ENCODE measurements at regions not wholly inside any gene's neighbourhood (a gene's known extent, or its start where the extent isn't known, plus 50 kb on each side); places are given as distances from the start of the nearest gene placed in this dataset.

GRCh38 chr20:11013801-11014200 lies 340.0 kb upstream of the JAG1 start:
- no peak overlapping the region for H3K4me3 Mint-ChIP-seq
- Histone ChIP-seq H3K27me3 (no peaks in the 10 kb centered on the region), H4K20me1 (ENCODE audit: low read depth) (no peaks in the 10 kb centered on the region), H3K9ac (no peak overlapping the region), H3K4me3 (no peak overlapping the region), H3K36me3 (no peaks in the 10 kb centered on the region), H3K9me3 (ENCODE audit: low read depth) (no peaks in the 10 kb centered on the region), H3K79me2 (ENCODE audit: low read depth) (no peaks in the 10 kb centered on the region), H3F3A (ENCODE audit: low read depth) (no peaks in the 10 kb centered on the region), H3K4me1 (no peaks in the 10 kb centered on the region), H2AFZ (replicated peaks) (no peak overlapping the region), H3K4me2 (no peak overlapping the region), H3K27ac (no peak overlapping the region)
- H3K4me1 Mint-ChIP-seq = peaks cover 3% of the 10 kb centered on the region
- no peak for TF ChIP-seq EZH2phosphoT487 (IDR thresholded peaks at IDR 0.05)
- TF ChIP-seq EZH2 (IDR thresholded peaks at IDR 0.05) = no peak
- TF ChIP-seq CTCF (IDR thresholded peaks at IDR 0.05) = no peak
- H3K36me3 Mint-ChIP-seq = no peaks in the 10 kb centered on the region
- DNase-seq (ENCODE audit: low spot score) = no peak
- no peaks in the 10 kb centered on the region for H3K27me3 Mint-ChIP-seq (ENCODE audit: insufficient read depth, low read depth)
- H3K9me3 Mint-ChIP-seq = no peaks in the 10 kb centered on the region
- no peak overlapping the region for H3K27ac Mint-ChIP-seq

- no peak overlapping the region for H3K27ac ChIP-seq
- TF ChIP-seq EZH2phosphoT487 (IDR thresholded peaks at IDR 0.05) (no peak), CTCF (IDR thresholded peaks at IDR 0.05) (no peak), EZH2 (IDR thresholded peaks at IDR 0.05) (no peak)
- Mint-ChIP-seq H3K9me3 (no peaks in the 10 kb centered on the region), H3K27ac (no peak overlapping the region), H3K4me1 (peaks cover under 1% of the 10 kb centered on the region), H3K27me3 (ENCODE audit: insufficient read depth, low read depth) (no peaks in the 10 kb centered on the region), H3K36me3 (no peaks in the 10 kb centered on the region), H3K4me3 (no peak overlapping the region)
- no peak overlapping the region for H3K9ac ChIP-seq
- no peaks in the 10 kb centered on the region for H3K9me3 ChIP-seq (ENCODE audit: low read depth)
- no peaks in the 10 kb centered on the region for H3K36me3 ChIP-seq
- no peak overlapping the region for H3K4me3 ChIP-seq
- DNase-seq (ENCODE audit: low spot score) = no peak
- no peaks in the 10 kb centered on the region for H3F3A ChIP-seq (ENCODE audit: low read depth)
- no peaks in the 10 kb centered on the region for H3K79me2 ChIP-seq (ENCODE audit: low read depth)
- H2AFZ ChIP-seq (replicated peaks) = no peak overlapping the region
- no peak overlapping the region for H3K4me2 ChIP-seq
- no peaks in the 10 kb centered on the region for H3K4me1 ChIP-seq
- H3K27me3 ChIP-seq = no peaks in the 10 kb centered on the region
- H4K20me1 ChIP-seq (ENCODE audit: low read depth) = no peaks in the 10 kb centered on the region
Measured at GRCh38 chr20:11015440-11015839, 341.6 kb upstream of the JAG1 start.

- no peaks in the 10 kb centered on the region for H3K9me3 Mint-ChIP-seq
- Histone ChIP-seq H4K20me1 (ENCODE audit: low read depth) (no peaks in the 10 kb centered on the region), H3K9me3 (ENCODE audit: low read depth) (no peaks in the 10 kb centered on the region), H3K27ac (no peak overlapping the region), H3K4me1 (no peaks in the 10 kb centered on the region), H3K36me3 (no peaks in the 10 kb centered on the region), H3K27me3 (no peaks in the 10 kb centered on the region), H2AFZ (replicated peaks) (no peak overlapping the region), H3K9ac (no peak overlapping the region), H3K79me2 (ENCODE audit: low read depth) (no peaks in the 10 kb centered on the region), H3K4me3 (no peak overlapping the region), H3K4me2 (no peak overlapping the region), H3F3A (ENCODE audit: low read depth) (no peaks in the 10 kb centered on the region)
- no peaks in the 10 kb centered on the region for H3K36me3 Mint-ChIP-seq
- no peaks in the 10 kb centered on the region for H3K4me1 Mint-ChIP-seq
- TF ChIP-seq CTCF (IDR thresholded peaks at IDR 0.05) (no peak), EZH2 (IDR thresholded peaks at IDR 0.05) (no peak), EZH2phosphoT487 (IDR thresholded peaks at IDR 0.05) (no peak)
- H3K4me3 Mint-ChIP-seq = no peak overlapping the region
- H3K27me3 Mint-ChIP-seq (ENCODE audit: insufficient read depth, low read depth) = no peaks in the 10 kb centered on the region
- no peak overlapping the region for H3K27ac Mint-ChIP-seq
- DNase-seq (ENCODE audit: low spot score) = no peak
Measured at GRCh38 chr20:11017446-11017845, 343.6 kb upstream of the JAG1 start.
